8988T (cell line): ENCODE measurements at regions not wholly inside any gene's neighbourhood (a gene's known extent, or its start where the extent isn't known, plus 50 kb on each side); places are given as distances from the start of the nearest gene placed in this dataset.
"Not testable (repeated sequence)": the region's sequence is repeated elsewhere in the genome, so short reads cannot be mapped to it uniquely, and the experiment has no call there.

Experiments
- DNase-seq: peaks from one replicate; pipeline ENCODE4 v3.0.0; 2011

DNA sequence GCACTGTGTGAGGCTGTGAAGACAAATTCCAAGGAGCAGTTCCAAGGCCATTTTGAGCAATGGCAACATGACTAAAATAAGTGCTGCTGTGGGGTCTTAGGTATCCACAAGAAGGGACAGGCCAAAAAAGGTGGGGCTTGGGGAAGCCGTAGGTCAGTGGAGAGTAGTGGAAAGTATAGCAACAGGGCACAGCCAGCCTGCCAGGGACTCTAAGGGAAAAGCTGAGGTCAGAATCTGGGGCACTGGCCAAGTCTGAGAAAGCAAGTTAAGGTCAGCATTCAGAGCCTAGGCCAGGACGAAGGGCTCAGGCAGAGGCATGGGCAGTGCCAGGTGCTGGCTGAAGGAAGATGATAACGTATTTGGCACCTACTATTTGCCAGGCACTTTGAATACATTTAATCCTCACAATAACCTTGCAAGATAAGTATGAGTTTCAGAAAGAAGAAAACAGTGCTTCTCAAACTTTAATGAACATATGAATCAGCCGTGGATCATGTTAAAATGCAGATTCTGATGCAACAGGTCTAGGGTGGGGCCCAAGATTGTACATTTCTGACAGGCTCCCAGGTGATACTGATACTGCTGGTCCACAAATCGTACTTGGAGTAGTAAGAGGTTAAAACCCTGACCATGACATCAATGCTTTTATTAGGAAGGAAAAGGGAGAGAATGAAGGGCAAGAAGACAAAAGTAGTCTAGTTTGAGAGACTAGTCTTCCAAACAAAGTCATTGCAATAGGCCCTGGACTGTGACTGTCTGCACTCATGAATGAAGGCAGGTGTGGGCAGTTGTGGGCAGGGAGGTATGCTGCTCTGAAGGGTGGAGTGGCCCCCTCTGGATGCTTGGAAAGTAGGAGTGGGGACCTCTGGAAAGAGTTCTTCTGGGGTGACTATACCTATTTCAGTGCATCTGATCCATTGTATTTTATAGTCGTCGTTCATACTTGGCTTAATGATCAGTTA lies 106.3 kb upstream of the ANKRD28 start:
- no peak for DNase-seq

DNA sequence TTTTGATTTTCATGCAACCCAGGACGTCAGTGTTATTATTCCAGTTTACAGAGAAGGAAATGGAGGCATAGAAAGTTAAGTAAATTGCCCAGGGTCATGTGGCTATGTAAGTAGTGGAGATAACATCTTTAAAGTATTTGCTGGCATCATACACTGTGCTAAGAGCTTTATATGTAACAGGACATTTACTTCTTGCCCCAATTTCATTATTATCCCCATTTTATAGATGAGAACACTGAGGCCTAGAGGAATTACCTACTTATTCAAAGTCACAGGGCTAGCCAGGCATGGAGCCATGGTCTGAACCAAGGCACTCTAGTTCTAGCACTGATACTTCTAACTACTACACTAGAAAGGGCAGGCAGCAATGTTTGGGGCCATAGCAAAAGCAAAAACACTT lies 107.3 kb upstream of the ANKRD28 start:
- DNase-seq, result no peak

DNA sequence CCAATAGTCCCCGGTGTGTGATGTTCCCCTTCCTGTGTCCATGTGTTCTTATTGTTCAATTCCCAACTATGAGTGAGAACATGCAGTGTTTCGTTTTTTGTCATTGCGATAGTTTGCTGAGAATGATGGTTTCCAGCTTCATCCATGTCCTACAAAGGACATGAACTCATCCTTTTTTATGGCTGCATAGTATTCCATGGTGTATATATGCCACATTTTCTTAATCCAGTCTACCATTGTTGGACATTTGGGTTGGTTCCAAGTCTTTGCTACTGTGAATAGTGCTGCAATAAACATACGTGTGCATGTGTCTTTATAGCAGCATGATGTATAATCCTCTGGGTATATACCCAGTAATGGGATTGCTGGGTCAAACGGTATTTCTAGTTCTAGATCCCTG lies 109.6 kb upstream of the ANKRD28 start:
- not testable (repeated sequence) for DNase-seq

DNA sequence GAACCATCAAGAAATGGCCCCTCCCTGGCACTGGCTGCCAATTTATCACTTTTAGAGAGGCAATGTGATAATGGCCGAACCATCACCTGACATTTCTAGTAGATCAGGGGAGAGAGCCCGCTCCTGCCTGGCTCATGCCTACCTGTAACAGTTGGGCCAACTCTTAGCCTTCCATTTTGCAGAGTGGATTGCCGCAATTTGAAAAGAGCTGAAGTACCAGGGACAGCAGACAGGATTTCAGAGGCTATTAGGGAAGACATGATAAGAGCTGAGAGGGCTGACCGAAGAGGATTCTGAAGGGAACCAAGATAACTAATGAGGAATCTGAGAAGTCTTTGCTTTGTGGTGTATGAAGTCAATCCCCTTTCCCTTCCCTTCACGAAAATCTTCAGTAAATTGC lies 121.2 kb upstream of the ANKRD28 start:
- no peak for DNase-seq

DNA sequence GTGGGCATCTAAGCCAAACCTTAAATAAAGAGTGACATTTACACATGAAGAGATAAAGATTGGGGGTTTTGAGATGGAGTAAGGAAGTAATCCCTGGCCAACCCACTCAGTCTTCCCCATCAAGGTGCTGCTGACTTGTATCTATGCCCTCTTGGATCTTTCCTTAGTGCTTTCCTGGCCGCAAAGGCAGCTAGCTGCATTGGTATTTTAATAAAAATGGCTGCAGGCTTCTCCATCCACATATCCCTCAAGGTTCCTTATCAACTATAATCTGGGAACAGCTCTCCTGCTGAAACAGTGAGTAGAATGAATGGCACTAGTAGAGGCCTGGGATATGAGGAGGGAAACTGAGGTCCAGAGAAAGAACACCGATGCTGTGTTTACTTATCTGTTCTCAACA lies 122.2 kb upstream of the ANKRD28 start:
- DNase-seq, result no peak

DNA sequence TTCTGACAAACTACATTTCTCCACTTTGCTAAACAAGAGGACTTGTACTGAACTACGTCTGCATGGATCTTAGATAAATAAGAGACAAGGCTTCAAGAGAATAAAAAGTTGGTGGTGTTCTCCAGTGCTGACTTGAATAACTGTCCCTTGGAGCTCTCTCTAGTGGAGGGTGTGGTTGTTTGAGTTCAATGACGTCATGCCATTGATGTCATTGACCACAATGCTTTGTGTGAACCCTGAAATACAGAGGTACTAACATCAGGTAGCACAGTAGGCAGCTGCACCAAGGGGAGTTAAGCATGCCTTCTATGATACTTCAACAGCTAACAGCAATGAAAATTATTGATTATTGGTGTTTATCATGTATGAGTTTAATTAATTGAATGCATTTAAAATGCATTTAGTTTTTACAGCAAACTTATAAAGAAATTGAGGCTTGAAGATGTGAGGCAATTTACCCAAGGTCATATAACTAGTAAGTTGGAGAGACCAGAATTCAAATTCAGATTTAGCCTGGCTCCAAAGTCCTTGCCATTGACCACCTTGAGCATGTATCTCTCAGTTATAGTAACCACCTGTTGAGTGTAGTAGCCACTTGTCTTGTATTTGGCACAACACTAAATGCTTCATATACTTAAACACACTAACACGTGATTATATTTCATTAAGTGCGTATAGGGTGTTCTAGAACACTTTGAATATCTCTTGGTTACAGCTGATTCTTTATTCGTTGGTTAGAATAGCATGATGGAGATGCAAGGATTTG lies 126.0 kb upstream of the ANKRD28 start:
- no peak for DNase-seq

DNA sequence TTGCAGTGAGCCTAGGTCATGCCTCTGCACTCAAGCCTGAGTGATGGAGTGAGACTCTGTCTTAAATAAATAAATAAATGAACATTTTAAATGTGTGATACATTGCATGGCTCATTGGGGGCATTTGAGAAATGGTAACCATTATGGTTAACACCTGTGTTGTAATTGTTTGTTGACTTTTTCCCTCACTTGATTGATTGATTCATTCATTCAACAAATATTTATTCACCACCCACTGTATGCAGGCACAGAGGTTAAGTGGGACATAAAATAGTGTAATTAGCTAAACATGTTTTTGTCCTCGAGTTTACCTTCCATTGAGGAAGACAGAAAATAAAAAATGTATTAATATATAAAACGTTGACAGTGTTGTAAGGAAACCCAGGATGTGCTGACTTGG lies 127.1 kb upstream of the ANKRD28 start:
- DNase-seq, result no peak

DNA sequence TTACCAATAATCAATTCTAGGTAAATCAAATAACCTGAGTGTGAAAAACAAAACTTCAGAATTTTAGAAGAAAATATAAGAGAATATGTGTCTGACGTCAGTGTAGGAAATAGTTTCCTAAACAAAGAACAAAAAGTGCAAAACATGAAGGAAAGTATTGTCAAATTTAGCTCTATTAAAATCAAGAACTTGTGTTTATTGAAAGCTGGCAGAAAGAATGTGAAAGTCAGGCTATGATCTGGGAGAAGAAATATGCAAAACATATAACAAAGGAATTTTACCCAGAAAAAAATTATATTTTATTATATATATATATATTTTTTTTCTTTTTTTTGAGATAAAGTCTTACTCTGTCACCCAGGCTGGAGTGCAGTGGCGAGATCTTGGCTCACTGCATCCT lies 129.1 kb upstream of the ANKRD28 start:
- DNase-seq, result no peak

DNA sequence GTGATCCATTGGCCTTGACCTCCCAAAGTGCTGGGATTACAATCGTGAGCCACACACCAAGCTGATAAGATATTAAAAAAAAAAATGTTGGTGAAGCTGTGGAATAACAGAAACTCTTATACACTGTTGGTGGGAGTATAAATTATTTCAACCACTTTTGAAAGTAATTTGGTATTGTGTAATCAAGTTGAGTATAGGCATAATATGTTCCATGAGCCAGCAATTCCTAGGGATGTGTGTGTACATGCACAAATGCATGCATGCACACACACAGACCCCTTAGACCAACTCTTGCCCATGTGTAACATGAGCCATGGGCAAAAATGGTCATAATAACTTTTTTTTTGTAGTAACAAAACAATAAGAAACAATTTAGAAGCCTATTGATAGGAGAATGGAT lies 130.2 kb upstream of the ANKRD28 start:
- no peak for DNase-seq

DNA sequence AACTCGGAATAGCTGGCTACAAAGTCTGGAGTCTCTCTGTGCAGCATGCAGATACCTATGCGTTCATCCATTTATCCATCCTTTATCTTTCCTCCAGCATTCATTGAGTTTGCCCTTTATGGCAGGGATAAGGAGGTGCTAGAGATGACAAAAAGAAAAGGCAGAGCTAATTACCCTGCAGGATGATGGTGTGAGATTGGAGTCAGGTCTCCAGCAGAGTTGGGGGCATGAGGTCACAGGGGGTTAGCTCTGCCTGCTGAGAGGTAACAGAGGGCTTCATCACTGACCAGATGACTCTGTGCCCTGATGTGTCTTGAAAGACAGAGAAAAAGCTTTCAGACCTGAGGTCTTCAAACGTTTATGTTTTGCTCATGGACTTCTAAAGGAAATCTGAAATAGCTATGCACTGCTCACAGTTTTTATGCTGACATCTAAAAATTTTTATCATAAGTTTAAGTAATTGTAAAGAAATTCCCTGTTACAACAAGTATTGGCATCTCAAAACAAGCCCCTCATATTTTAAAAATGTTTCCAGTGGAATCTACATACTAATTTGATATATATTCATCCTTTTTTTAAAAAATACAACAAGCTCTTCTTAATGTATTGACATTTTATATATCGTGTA lies 132.3 kb upstream of the ANKRD28 start:
- no peak for DNase-seq

DNA sequence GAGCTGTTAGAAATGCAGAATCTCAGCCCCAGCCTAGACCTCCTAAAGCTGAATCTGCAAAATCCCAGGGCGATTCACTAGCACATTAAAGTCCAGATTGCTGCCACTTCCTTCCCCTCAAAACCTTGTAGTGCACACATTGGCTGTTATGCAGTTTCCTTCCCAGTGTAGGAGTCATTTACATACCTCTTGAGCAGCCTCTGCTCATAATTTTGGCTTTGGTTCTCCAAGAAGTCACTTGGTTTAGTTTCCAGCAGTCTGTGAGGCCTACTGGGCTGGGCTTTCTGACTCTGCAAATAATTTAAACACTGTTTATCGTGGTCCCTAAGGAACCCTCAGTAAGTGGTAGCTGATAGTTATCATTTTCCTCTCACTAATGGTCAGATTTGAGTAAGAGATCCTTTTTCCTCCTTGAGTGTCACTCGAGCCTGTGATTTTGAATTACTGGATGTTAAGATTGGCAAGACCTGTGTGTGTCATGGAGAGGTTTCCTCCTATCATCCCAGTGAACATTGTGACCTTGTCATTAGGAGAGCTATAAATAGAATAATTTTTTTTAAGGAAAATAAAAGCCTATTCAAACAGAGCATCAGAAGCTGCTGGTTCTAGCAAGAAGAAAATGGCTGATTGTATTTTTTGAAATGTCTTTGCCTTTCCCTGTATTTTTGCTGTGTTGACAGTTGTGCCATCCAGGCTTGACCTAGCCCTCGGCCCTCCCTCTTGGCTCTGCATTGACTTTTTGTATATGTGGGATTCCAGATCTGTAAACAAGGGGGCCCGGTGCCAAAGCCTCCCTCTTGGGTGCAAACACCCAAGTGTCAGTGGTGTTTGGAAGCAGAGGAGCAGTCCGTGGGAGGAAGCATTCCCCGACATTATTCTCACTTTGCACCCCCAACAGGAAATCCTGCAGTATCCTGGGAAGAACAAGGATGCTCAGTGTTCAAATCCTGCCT lies 134.8 kb upstream of the ANKRD28 start:
- DNase-seq, result no peak

DNA sequence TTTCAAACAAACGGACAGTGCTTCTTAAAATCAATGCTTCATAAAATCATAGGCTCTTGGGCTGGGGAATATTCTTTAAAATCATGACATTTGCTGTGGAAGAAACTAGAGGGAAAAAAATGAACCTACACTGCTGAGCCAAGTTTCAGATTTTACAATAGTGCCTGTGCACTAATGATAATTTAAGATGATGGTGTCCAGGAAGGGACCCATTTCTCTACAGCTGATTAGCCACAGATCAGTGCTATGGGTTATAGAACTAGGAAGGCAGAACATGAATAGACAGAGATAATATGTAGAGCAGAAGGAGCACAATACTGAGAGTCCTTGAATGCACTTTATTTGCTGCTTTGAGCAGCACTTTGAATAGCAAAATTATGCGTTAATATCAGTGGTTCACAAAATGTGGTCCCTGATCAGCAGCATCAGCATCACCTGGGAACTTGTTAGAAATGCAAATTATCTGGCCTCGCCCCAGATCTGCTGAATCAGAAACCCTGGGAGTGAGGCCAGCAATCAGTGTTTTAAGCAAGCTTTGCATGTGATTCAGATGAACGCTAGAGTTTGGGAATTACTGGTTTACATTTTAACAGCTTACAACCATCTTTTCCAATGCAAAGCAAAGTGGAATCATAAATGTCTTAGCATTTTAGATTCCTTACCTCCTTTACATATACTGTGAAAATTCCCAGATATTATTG lies 135.8 kb upstream of the ANKRD28 start:
- no peak for DNase-seq

DNA sequence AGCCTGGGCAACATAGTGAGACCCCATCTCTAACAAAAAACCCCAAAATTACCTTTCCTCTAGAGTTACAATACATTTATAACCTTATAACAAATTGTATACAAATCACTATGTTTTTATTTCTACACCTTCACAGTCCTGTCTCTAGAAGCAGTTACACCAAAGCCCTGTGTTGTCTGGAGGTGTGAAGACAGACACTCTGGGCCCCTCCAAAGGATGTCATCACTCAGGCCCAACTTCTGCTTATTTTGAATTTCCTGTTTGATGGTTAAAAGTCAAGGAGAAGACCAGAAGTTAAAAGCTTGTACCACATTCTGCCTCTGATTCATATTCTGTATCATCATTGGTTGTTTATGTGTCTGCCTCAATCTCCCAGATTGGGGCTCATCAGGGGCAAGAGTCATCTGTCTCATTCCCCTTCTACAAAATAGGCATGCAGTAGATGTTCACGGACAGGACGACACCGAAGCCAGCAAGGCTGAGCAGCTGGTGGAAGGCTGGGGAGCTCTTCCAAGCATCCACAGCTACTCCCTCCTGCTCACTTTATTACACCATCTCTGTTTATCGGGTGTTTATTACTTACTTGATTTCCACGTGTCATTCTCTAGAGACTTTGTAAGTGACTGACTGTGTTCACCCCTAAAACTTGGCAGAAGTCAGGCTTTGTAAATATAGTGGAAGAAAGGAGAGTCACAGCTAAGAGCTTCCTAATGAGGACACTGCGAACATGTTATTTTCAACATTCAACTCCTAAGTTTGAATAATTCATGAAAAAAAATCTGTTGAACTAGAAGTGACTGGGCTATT lies 136.8 kb upstream of the ANKRD28 start:
- DNase-seq, result no peak

DNA sequence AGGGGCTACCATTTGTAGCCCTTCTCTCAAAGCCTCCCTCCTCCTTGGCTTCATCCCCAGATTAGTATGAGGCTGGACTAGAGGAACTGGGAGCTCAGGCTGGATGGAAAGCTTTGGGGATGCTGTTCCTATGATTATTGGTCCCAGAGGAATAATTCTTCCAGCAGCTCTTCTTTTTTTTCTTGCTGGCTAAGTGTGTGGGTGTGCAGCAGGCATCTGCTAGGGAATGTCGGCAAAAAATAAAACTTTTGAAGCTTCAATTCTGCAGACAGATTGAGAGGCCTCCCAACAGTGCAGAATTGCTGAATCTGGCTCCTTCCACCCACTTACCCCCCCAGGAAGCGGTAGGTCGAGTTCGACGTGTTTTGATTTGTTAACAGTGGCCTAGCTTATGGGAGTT lies 138.5 kb upstream of the ANKRD28 start:
- DNase-seq, result no peak

DNA sequence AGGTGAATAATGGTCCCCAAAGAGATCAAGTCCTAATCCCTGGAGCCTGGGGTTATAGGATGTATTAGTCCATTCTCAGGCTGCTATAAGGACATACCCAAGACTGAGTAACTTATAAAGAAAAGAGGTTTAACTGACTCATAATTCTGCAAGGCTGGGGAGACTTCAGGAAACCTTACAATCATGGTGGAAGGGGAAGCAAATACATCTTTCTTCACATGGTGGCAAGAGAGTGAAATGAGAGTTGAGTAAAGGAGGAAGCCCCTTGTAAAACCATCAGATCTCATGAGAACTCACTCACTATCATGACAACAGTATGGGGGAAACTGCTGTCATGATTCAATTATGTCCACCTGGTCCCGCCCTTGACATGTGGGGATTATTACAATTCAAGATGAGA lies 142.9 kb upstream of the ANKRD28 start:
- no peak for DNase-seq

DNA sequence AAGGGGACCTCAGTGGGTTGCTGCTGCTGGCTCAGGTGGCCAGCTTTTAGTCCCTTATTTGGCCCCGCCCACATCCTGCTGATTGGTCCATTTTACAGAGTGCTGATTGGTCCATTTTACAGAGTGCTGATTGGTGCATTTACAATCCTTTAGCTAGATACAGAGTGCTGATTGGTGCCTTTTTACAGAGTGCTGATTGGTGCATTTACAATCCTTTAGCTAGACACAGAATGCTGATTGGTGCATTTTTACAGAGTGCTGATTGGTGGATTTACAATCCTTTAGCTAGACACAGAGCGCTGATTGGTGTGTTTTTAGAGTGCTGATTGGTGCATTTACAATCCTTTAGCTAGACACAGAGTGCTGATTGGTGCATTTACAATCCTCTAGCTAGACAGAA lies 143.7 kb upstream of the ANKRD28 start:
- DNase-seq, result not testable (repeated sequence)

DNA sequence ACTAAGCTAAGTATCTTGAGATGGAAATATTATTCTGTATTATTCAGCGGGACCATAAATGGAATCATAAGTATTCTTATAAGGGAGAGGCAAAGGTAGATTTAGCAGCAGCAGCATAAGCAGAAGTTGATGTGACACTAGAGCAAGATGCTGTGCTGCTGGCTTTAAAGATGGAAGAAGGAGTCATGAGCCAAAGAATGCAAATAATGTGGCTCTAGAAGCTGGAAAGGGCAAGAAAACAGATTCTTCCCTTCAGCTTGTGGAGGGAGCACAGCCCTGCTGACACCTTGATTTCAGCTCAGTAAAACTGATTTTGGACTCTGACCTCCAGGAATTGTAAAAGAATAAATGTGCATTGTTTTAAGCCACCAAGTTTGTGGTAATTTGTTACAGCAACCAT lies 144.2 kb upstream of the ANKRD28 start:
- DNase-seq, result no peak

DNA sequence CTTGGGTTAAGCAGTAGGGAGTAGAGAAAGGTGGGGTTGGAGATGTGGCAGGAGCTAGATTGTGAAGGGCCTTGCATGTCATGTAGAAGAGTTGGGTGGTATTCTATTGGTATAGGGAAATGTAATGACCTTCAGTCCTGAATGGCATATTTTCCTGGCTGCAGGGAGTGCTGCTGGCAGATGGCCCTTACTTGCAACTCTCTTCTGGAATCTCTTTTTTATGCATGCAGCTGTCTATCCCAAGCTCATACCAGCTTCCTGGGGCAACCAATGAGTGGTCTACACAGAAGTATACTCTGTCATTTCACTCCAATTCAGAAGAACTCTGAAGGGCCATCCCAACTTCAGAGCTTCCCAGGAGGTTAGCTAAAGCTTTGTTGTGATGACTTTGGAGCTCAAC lies 144.7 kb upstream of the ANKRD28 start:
- DNase-seq, result no peak

DNA sequence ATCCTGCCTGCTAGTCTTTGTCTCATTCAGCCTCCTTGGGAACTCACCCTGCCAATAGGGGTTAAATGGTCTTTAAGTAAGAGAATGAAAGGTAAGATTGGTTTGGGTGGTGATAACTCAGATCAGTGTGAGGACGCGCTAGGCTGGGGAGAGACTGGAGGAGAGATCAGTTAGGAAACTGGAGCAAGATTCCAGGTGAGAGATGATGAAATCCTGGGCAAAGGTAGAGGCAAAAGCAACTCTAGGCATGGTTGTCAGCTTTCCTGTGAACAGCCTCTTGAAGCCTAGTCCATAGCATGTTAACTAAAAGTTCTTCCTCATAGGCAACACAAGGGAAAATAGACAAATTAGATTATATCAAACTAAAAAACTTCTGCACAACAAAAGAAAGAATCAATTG lies 145.2 kb upstream of the ANKRD28 start:
- no peak for DNase-seq

DNA sequence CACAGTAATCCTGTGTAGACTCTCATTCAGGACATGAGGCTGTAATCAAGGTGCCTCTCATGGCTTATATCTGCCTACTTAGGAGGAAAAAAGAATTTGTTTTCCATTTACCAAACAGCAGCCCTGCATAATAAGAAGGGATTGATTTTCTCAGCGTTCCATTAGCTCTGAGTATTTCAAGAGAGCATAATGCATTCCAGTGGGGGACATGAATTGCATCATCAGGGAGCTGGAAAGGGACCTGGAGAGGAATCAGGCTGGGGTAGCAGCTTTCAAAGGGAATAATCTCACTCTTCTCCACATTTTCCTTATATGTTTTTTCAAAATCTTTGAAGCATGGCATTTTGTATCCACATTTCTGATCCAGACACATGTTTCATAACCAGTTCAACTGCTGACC lies 150.6 kb upstream of the ANKRD28 start:
- DNase-seq, result no peak

DNA sequence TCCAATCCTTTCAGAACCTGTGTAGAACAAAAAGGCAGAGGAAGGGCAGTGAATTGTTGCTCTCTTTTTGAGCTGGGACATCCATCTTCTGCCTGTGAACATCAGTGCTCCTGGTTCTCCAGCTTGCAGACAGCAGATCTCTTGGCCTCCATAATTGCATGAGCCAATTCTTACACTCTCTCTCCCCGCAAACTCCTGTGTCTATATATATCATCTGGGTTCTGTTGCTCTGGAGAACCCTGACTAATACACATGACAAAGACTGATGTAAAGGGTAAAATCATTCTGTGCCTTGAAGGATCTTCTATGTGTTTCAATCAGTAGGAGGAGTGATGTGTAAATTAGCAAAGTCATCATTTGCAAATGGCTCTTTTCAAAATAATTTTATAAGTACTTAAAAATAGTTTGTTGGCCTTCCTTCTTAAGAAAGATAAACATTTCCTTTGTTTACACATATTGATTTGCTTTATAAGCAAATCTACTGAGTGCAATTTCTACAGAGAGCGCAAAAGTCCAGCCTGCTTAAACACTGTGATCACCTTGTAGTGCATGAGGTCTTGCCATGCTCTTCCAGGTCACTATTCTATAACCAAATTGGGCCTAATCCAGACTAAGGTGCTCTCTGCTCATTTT lies 154.9 kb upstream of the ANKRD28 start:
- no peak for DNase-seq
